K562 (cell line): ENCODE measurements at regions not wholly inside any gene's neighbourhood (a gene's known extent, or its start where the extent isn't known, plus 50 kb on each side); places are given as distances from the start of the nearest gene placed in this dataset.

Source experiments
- ATAC-seq: fragments of 200-7000 bp; cut with Tn5 transposase; 3 replicates; pipeline ENCODE4 v1.9.1; 2020; ENCODE audit warnings: moderate library complexity
- BruUV-seq: library from RNA; stranded (reverse); fragments of 400-500 nt; replicated peaks from 2 replicates; lab custom pipeline; 2021; lab: Mats Ljungman, UMichigan
- CTCF ChIA-PET: fragments of 300-600 bp; formaldehyde crosslinking; extraction: SDS; loops from one replicate; lab custom pipeline; 2021; ENCODE audit warnings: low intra/inter-chr PET ratio; lab: Yijun Ruan, JAX
- POLR2A ChIA-PET: fragments of 300-600, 350-650 bp; sonication (Branson Sonifier 250); formaldehyde crosslinking; extraction: SDS; loops from one replicate; lab custom pipeline; 2021; ENCODE audit warnings: antibody characterized with exemption, inconsistent platforms; lab: Yijun Ruan, JAX
- DNase-seq, 4 experiments: peaks; one replicate each; pipeline versions ENCODE4 v3.0.0 to v3.0.0-alpha.2; 2011 to 2018; ENCODE audit warnings: low spot score in 3 of 4, mixed read lengths in 3 of 4; ENCODE audit errors: extremely low read depth in 1 of 4
- FAIRE-seq: peaks from 2 replicates; lab custom pipeline; 2011; peaks lifted over from hg19 to GRCh38; lab: Jason Lieb, UNC
- H2AFZ ChIP-seq: 2 replicates; pipeline ENCODE4 v1.6.0; 2011; ENCODE audit warnings: low read depth, low read length, control low read depth, inconsistent platforms
- H3K27ac ChIP-seq: fragments of 200-600 bp; 3 replicates; pipeline ENCODE4 v1.8.0; 2011; ENCODE audit warnings: low read depth, mild to moderate bottlenecking, control low read depth, inconsistent platforms, low read length, moderate library complexity, mixed read lengths; ENCODE audit errors: extremely low read depth
- H3K27me3 ChIP-seq, 2 experiments: fragments of 300-600 bp in 1 of 2; 2 replicates in 1 of 2; 3 replicates in 1 of 2; pipeline versions ENCODE4 v1.6.0 to v1.8.0; 2011; ENCODE audit warnings: inconsistent platforms in 2 of 2, low read length in 2 of 2, mild to moderate bottlenecking in 1 of 2, mixed read lengths in 1 of 2, moderate library complexity in 1 of 2; ENCODE audit not compliant: control insufficient read depth in 2 of 2, insufficient read depth in 2 of 2
- H3K36me3 ChIP-seq: fragments of 300-600 bp; 3 replicates; pipeline ENCODE4 v1.8.0; 2011; ENCODE audit warnings: mild to moderate bottlenecking, low read length, inconsistent platforms; ENCODE audit not compliant: control insufficient read depth, insufficient read depth
- H3K4me1 ChIP-seq, 2 experiments: fragments of 200-600 bp in 1 of 2; replicated peaks in 1 of 2; 2 replicates in 1 of 2; 3 replicates in 1 of 2; pipeline versions ENCODE4 v1.5.1 to v1.8.0; 2011; ENCODE audit warnings: inconsistent platforms in 2 of 2, low read length in 2 of 2, mild to moderate bottlenecking in 1 of 2, mixed read lengths in 1 of 2, moderate library complexity in 1 of 2; ENCODE audit not compliant: control insufficient read depth in 2 of 2, insufficient read depth in 2 of 2
- H3K4me2 ChIP-seq: 2 replicates; pipeline ENCODE4 v1.6.1; 2011; ENCODE audit warnings: low read length, control low read depth, inconsistent platforms, mixed read lengths; ENCODE audit not compliant: insufficient read depth
- H3K4me3 ChIP-seq: fragments of 200-600 bp; sonication (generic), shearing (Covaris generic); 2 replicates; pipeline ENCODE4 v1.5.1; 2016; ENCODE audit warnings: control low read depth, inconsistent platforms
- H3K79me2 ChIP-seq: fragments of 200-600 bp; 3 replicates; pipeline ENCODE4 v1.8.0; 2011; ENCODE audit warnings: low read length, inconsistent platforms; ENCODE audit not compliant: control insufficient read depth, insufficient read depth
- H3K9ac ChIP-seq, 2 experiments: 2 replicates each; pipeline versions ENCODE4 v1.6.0 to v1.6.1; 2011; ENCODE audit warnings: low read depth in 2 of 2, low read length in 2 of 2, control low read depth in 1 of 2, inconsistent platforms in 1 of 2, mild to moderate bottlenecking in 1 of 2, mixed read lengths in 1 of 2; ENCODE audit not compliant: insufficient read depth in 1 of 2
- H3K9me1 ChIP-seq: one replicate; pipeline ENCODE4 v1.6.0; 2011; ENCODE audit warnings: inconsistent platforms, mild to moderate bottlenecking, low read length, moderate library complexity; ENCODE audit not compliant: control insufficient read depth, insufficient read depth
- H3K9me3 ChIP-seq: replicated peaks from 2 replicates; pipeline ENCODE4 v1.5.1; 2011; ENCODE audit warnings: low read depth, low read length, inconsistent platforms; ENCODE audit not compliant: control insufficient read depth, insufficient read depth
- H4K20me1 ChIP-seq: replicated peaks from 2 replicates; pipeline ENCODE4 v1.6.1; 2011; ENCODE audit warnings: low read length, inconsistent platforms, mixed read lengths; ENCODE audit not compliant: control insufficient read depth, insufficient read depth
- CHCHD3 ChIP-seq: fragments of 250-450 bp; sonication (Bioruptor Pico); IDR thresholded peaks from 2 replicates; pipeline ENCODE4 v2.1.2; 2022; ENCODE audit warnings: mild to moderate bottlenecking
- FOSL1 ChIP-seq: fragments of 200-800 bp; sonication (Bioruptor generic); conservative IDR thresholded peaks from 2 replicates; pipeline ENCODE4 v1.6.1; 2016; ENCODE audit warnings: missing genetic modification characterization, missing compliant biosample characterization
- GTF2A2 ChIP-seq: IDR thresholded peaks from 2 replicates; pipeline ENCODE4 v1.6.1; 2016; ENCODE audit warnings: mild to moderate bottlenecking, missing genetic modification characterization, missing compliant biosample characterization
- HDGF ChIP-seq: fragments of 450-650 bp; IDR thresholded peaks from 2 replicates; pipeline ENCODE4 v1.6.1; 2016
- HMG20B ChIP-seq: fragments of 250-450 bp; sonication (Bioruptor Pico); IDR thresholded peaks from 2 replicates; pipeline ENCODE4 v1.5.0; 2021; ENCODE audit warnings: mild to moderate bottlenecking
- SMARCA4 ChIP-seq: fragments of 450-650 bp; IDR thresholded peaks from 2 replicates; pipeline ENCODE4 v1.6.1; 2016
- ZNF175 ChIP-seq: fragments of 200-800 bp; sonication (Bioruptor generic); IDR thresholded peaks from 2 replicates; pipeline ENCODE4 v1.6.1; 2016; ENCODE audit warnings: low read depth, mild to moderate bottlenecking, missing genetic modification characterization, missing compliant biosample characterization
- ZNF695 ChIP-seq: fragments of 450-650 bp; formaldehyde crosslinking; IDR thresholded peaks from 2 replicates; pipeline ENCODE4 v1.4.0; 2020; ENCODE audit warnings: mild to moderate bottlenecking, moderate library complexity
- ZNF778 ChIP-seq: fragments of 450-650 bp; formaldehyde crosslinking; IDR thresholded peaks from 2 replicates; pipeline ENCODE4 v1.4.0; 2020; ENCODE audit warnings: mild to moderate bottlenecking, moderate library complexity
- WGBS: fragments of 100-300 bp; shearing (Covaris generic); methylation state at CpG from one replicate; pipeline ENCODE4 v1.1.6; 2016; ENCODE audit warnings: low coverage, mixed read lengths; ENCODE audit not compliant: insufficient coverage; ENCODE audit errors: missing lambda C conversion rate; 5-methylcytosine and 5-hydroxymethylcytosine counted together
- in situ Hi-C: fragments of 300-500 bp; cut with MboI; formaldehyde crosslinking; loops from 4 replicates; pipeline ENCODE4 v1.15.0; 2018; ENCODE audit warnings: inconsistent platforms, mixed read lengths
- intact Hi-C: fragments of 100-400 bp; cut with micrococcal nuclease; formaldehyde crosslinking; loops from 2 replicates; pipeline ENCODE4 v1.14.2; 2022
- TF ChIP-seq, protein P1 (sequence below): fragments of 250-450 bp; sonication (Bioruptor Pico); IDR thresholded peaks from 2 replicates; pipeline ENCODE4 v1.9.0; 2021; ENCODE audit warnings: mild to moderate bottlenecking, inconsistent platforms
- TF ChIP-seq, protein P2 (sequence below): fragments of 150-350 bp; conservative IDR thresholded peaks from 2 replicates; pipeline ENCODE4 v1.6.1; 2014; ENCODE audit warnings: low read length

DNA sequence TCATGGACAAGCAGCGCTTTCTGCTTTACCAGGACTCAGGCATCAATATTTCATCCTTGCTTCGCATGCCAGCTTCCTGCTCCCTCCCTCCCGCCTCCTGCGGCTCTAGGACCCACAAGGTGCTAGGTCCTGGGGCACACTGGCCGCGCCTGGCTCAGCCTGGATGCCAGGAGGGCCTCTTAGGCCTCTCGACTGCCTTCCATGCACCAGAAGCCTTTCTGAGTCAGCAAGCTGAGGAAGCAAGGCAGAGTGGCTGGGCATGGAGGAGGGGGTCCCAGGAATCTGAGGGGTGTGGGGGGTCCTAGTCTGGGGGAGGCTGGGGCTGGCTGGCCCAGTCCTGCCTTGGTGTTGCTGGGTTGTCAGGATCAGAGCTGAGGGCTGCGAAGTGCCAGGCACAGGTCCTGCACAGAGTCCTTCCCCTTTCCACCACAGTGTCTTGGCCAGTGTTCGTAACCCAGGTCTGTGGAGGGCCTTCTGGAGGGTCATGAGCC lies 61.0 kb upstream of the THY1 start:
- peaks cover 3 to 49% of the 10 kb centered on the region in 2 experiments; a peak in 3 of 5 replicates for H3K27me3 ChIP-seq
- no peaks in the 10 kb centered on the region for H3K36me3 ChIP-seq
- no peaks in the 10 kb centered on the region for H3K9me3 ChIP-seq
- ChIA-PET CTCF (interaction anchor here (1.1 kb wide), 1 partner anchor 51 kb away, joined by 3 read pairs; no protein-coding TSS in a partner anchor), POLR2A (no interaction called here)
- no peaks in the 10 kb centered on the region for H3K9me1 ChIP-seq
- DNase-seq (no peak), ATAC-seq (no peak), FAIRE-seq (no peak)
- in situ Hi-C loops (loop anchor here (10.0 kb wide), 1 partner anchor 251 kb away; no protein-coding TSS in a partner anchor), intact Hi-C loops (loop anchor here (5.0 to 10.0 kb wide), 2 partner anchors 151 to 623 kb away; no protein-coding TSS in a partner anchor)
- peaks cover 13% of the 10 kb centered on the region for H4K20me1 ChIP-seq
- no peak overlapping the region for H3K9ac ChIP-seq
- no peak overlapping the region for H3K4me2 ChIP-seq
- H3K4me1 ChIP-seq: peaks cover 12 to 27% of the 10 kb centered on the region in 2 experiments; a peak in 4 of 5 replicates
- no peaks in the 10 kb centered on the region for H3K79me2 ChIP-seq
- TF ChIP-seq CHCHD3 (CRISPR knock-in tag) (no peak), SMARCA4 (no peak), ZNF695 (CRISPR knock-in tag) (no peak)
- H3K27ac ChIP-seq: no peak overlapping the region
- 6% methylated on average over 8 of the region's 9 CpGs for WGBS
- no TSS peak for BruUV-seq
- no peak overlapping the region for H2AFZ ChIP-seq
- no peak overlapping the region for H3K4me3 ChIP-seq

DNA sequence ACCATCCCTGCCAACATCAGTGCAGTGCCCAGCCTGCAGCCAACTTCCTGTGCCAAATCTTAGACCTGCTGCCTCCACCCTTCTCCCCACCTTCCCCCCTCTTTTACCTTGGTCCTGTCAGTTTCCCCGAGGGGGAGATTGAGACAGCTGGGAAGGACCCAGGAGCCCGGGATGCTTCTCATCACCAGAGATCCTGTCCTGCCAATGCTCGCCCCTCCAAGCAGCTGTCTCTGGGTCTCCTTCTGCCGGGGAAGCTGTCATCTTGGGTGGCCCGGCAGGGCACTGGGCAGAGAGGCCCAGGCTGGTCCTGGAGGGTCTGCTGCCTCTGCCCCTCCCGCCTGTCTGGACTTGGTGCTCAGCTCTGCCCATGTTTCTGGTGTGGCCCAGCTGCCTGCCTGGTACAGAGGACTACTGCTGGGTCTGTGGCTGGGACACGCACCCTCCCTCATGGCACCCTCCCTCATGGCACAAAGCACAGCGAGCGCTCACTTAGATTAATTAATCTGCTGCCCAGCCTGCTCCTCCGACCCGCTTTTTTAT lies 60.4 kb upstream of the THY1 start:
- peaks cover 13% of the 10 kb centered on the region for H4K20me1 ChIP-seq
- no peak overlapping the region for H3K9ac ChIP-seq
- no peaks in the 10 kb centered on the region for H3K9me1 ChIP-seq
- CTCF ChIA-PET: interaction anchor here (1.1 kb wide), 1 partner anchor 51 kb away, joined by 3 read pairs; no protein-coding TSS in a partner anchor
- H3K79me2 ChIP-seq: no peaks in the 10 kb centered on the region
- in situ Hi-C loops: loop anchor here (10.0 kb wide), 1 partner anchor 251 kb away; no protein-coding TSS in a partner anchor
- no peaks in the 10 kb centered on the region for H3K36me3 ChIP-seq
- intact Hi-C loops: loop anchor here (5.0 to 10.0 kb wide), 2 partner anchors 151 to 624 kb away; no protein-coding TSS in a partner anchor
- no peak for ATAC-seq
- H3K4me1 ChIP-seq: peaks cover 12 to 27% of the 10 kb centered on the region in 2 experiments; a peak in 4 of 5 replicates
- H3K9me3 ChIP-seq: no peaks in the 10 kb centered on the region
- H2AFZ ChIP-seq: no peak overlapping the region
- no TSS peak for BruUV-seq
- no peak overlapping the region for H3K27ac ChIP-seq
- FAIRE-seq: no peak
- POLR2A ChIA-PET: interaction anchor here (0.6 kb wide), 1 partner anchor 22 kb away, joined by 3 read pairs; no protein-coding TSS in a partner anchor
- WGBS: 13% methylated on average over 11 of the region's 11 CpGs
- no peak for DNase-seq
- no peak overlapping the region for H3K4me2 ChIP-seq
- no peak overlapping the region for H3K4me3 ChIP-seq
- peaks cover 3 to 44% of the 10 kb centered on the region in 2 experiments; a peak in 3 of 5 replicates for H3K27me3 ChIP-seq
- TF ChIP-seq, protein P1, sequence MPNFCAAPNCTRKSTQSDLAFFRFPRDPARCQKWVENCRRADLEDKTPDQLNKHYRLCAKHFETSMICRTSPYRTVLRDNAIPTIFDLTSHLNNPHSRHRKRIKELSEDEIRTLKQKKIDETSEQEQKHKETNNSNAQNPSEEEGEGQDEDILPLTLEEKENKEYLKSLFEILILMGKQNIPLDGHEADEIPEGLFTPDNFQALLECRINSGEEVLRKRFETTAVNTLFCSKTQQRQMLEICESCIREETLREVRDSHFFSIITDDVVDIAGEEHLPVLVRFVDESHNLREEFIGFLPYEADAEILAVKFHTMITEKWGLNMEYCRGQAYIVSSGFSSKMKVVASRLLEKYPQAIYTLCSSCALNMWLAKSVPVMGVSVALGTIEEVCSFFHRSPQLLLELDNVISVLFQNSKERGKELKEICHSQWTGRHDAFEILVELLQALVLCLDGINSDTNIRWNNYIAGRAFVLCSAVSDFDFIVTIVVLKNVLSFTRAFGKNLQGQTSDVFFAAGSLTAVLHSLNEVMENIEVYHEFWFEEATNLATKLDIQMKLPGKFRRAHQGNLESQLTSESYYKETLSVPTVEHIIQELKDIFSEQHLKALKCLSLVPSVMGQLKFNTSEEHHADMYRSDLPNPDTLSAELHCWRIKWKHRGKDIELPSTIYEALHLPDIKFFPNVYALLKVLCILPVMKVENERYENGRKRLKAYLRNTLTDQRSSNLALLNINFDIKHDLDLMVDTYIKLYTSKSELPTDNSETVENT (CRISPR knock-in tag): no peak
- TF ChIP-seq FOSL1 (tag) (no peak), GTF2A2 (tag) (no peak), HMG20B (CRISPR knock-in tag) (no peak), ZNF778 (CRISPR knock-in tag) (no peak), HDGF (no peak), ZNF175 (CRISPR knock-in tag) (no peak)
- TF ChIP-seq, protein P2, sequence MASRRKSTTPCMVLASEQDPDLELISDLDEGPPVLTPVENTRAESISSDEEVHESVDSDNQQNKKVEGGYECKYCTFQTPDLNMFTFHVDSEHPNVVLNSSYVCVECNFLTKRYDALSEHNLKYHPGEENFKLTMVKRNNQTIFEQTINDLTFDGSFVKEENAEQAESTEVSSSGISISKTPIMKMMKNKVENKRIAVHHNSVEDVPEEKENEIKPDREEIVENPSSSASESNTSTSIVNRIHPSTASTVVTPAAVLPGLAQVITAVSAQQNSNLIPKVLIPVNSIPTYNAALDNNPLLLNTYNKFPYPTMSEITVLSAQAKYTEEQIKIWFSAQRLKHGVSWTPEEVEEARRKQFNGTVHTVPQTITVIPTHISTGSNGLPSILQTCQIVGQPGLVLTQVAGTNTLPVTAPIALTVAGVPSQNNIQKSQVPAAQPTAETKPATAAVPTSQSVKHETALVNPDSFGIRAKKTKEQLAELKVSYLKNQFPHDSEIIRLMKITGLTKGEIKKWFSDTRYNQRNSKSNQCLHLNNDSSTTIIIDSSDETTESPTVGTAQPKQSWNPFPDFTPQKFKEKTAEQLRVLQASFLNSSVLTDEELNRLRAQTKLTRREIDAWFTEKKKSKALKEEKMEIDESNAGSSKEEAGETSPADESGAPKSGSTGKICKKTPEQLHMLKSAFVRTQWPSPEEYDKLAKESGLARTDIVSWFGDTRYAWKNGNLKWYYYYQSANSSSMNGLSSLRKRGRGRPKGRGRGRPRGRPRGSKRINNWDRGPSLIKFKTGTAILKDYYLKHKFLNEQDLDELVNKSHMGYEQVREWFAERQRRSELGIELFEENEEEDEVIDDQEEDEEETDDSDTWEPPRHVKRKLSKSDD: no peak
